OCI-LY7 (cell line): ENCODE measurements at regions not wholly inside any gene's neighbourhood (a gene's known extent, or its start where the extent isn't known, plus 50 kb on each side); places are given as distances from the start of the nearest gene placed in this dataset.
"Not testable (repeated sequence)": the region's sequence is repeated elsewhere in the genome, so short reads cannot be mapped to it uniquely, and the experiment has no call there.

ENCODE experiments used
- BruUV-seq: library from RNA; stranded (reverse); fragments of 400-500 nt; replicated peaks from 2 replicates; lab custom pipeline; 2021; lab: Mats Ljungman, UMichigan
- CTCF ChIA-PET: fragments of 300-600 bp; sonication (Branson Sonifier 250); formaldehyde crosslinking; loops from one replicate; lab custom pipeline; 2022; ENCODE audit warnings: antibody characterized with exemption; ENCODE audit not compliant: unreplicated experiment; lab: Charles Lee
- POLR2A ChIA-PET: fragments of 300-600 bp; sonication (Branson Sonifier 250); formaldehyde crosslinking; loops from one replicate; lab custom pipeline; 2022; ENCODE audit warnings: antibody characterized with exemption; lab: Charles Lee
- DNase-seq: peaks from one replicate; pipeline ENCODE4 v3.0.0-alpha.2; 2015; ENCODE audit warnings: low spot score
- H2AFZ ChIP-seq: fragments of 200-600 bp; sonication (generic), shearing (Covaris generic); 2 replicates; pipeline ENCODE4 v1.6.1; 2014; ENCODE audit warnings: mild to moderate bottlenecking, antibody characterized with exemption, low read length, moderate library complexity
- H3K27ac ChIP-seq: fragments of 200-600 bp; sonication (generic); 2 replicates; pipeline ENCODE4 v1.5.1; 2014; ENCODE audit warnings: mixed run types, low read depth, mild to moderate bottlenecking, moderate library complexity, low read length, inconsistent platforms; ENCODE audit not compliant: poor library complexity, severe bottlenecking
- H3K36me3 ChIP-seq: fragments of 200-600 bp; sonication (generic); 2 replicates; pipeline ENCODE4 v1.6.1; 2014; ENCODE audit warnings: mild to moderate bottlenecking, antibody characterized with exemption, low read length, moderate library complexity, mixed read lengths; ENCODE audit not compliant: insufficient read depth
- H3K4me1 ChIP-seq: fragments of 200-600 bp; sonication (generic); 2 replicates; pipeline ENCODE4 v1.5.1; 2014; ENCODE audit warnings: mild to moderate bottlenecking, low read length; ENCODE audit not compliant: insufficient read depth, poor library complexity, severe bottlenecking
- H3K4me2 ChIP-seq: fragments of 200-600 bp; sonication (generic); 2 replicates; pipeline ENCODE4 v1.6.1; 2014; ENCODE audit warnings: mild to moderate bottlenecking, low read length
- H3K4me3 ChIP-seq: fragments of 200-600 bp; sonication (generic); 2 replicates; pipeline ENCODE4 v1.5.1; 2014; ENCODE audit warnings: mild to moderate bottlenecking, low read depth, low read length; ENCODE audit not compliant: poor library complexity, severe bottlenecking
- H3K79me2 ChIP-seq: fragments of 200-600 bp; sonication (generic); 2 replicates; pipeline ENCODE4 v1.6.1; 2016; ENCODE audit warnings: low read depth, mild to moderate bottlenecking, low read length, moderate library complexity, mixed read lengths; ENCODE audit not compliant: insufficient read depth
- H3K9me2 ChIP-seq: fragments of 200-600 bp; sonication (generic); 2 replicates; pipeline ENCODE4 v1.6.1; 2016; ENCODE audit warnings: mild to moderate bottlenecking, low read length, mixed read lengths; ENCODE audit not compliant: insufficient read depth
- H3K9me3 ChIP-seq: fragments of 200-600 bp; sonication (generic); 2 replicates; pipeline ENCODE4 v1.6.1; 2014; ENCODE audit warnings: mild to moderate bottlenecking, mixed run types, low read length, mixed read lengths
- H4K20me1 ChIP-seq: fragments of 200-600 bp; sonication (generic); 2 replicates; pipeline ENCODE4 v1.6.1; 2014; ENCODE audit warnings: mild to moderate bottlenecking, antibody characterized with exemption, low read length, moderate library complexity, mixed read lengths; ENCODE audit not compliant: insufficient read depth
- EZH2phosphoT487 ChIP-seq: fragments of 200-600 bp; sonication (generic); IDR thresholded peaks from 2 replicates; pipeline ENCODE4 v1.6.1; 2018; ENCODE audit warnings: low read depth, borderline replicate concordance, mild to moderate bottlenecking, mixed run types, antibody characterized with exemption, low read length, moderate library complexity, mixed read lengths
- intact Hi-C: fragments of 100-400 bp; cut with micrococcal nuclease; formaldehyde crosslinking; loops from one replicate; pipeline ENCODE4 v1.10.0; 2022; ENCODE audit not compliant: unreplicated experiment
- TF ChIP-seq, protein P1 (sequence below): fragments of 200-600 bp; sonication (generic); conservative IDR thresholded peaks from 2 replicates; pipeline ENCODE4 v1.5.1; 2014; ENCODE audit warnings: mild to moderate bottlenecking, antibody characterized with exemption, low read length, moderate library complexity, mixed read lengths

DNA sequence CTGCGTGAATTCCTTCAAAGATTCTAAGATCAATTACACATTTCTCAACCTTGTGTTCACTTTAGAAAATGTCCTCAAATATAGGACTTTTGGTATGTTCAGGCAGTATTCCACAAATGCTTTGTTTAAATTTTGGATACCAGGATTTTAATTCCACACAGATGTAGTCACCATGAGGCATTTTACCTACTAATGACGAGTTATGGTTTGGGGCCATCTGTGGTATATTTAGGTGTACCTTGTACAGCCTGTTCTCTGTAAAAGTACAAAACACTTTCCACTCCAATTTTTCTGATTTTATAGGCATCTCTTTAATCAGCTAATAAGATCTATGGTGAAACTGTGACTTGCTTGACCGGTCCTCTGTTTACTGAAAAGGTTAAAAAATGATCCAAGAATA is 275.7 kb upstream of the PRICKLE1 start:
- H4K20me1 ChIP-seq: no peaks in the 10 kb centered on the region
- no TSS peak for BruUV-seq
- H3K79me2 ChIP-seq: no peaks in the 10 kb centered on the region
- no peak overlapping the region for H3K4me2 ChIP-seq
- DNase-seq: no peak
- no peak for TF ChIP-seq EZH2phosphoT487
- TF ChIP-seq, protein P1, sequence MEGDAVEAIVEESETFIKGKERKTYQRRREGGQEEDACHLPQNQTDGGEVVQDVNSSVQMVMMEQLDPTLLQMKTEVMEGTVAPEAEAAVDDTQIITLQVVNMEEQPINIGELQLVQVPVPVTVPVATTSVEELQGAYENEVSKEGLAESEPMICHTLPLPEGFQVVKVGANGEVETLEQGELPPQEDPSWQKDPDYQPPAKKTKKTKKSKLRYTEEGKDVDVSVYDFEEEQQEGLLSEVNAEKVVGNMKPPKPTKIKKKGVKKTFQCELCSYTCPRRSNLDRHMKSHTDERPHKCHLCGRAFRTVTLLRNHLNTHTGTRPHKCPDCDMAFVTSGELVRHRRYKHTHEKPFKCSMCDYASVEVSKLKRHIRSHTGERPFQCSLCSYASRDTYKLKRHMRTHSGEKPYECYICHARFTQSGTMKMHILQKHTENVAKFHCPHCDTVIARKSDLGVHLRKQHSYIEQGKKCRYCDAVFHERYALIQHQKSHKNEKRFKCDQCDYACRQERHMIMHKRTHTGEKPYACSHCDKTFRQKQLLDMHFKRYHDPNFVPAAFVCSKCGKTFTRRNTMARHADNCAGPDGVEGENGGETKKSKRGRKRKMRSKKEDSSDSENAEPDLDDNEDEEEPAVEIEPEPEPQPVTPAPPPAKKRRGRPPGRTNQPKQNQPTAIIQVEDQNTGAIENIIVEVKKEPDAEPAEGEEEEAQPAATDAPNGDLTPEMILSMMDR: no peak
- H3K4me1 ChIP-seq: no peaks in the 10 kb centered on the region
- no peak overlapping the region for H3K27ac ChIP-seq
- CTCF ChIA-PET: no interaction called here
- H3K36me3 ChIP-seq: no peaks in the 10 kb centered on the region
- H3K9me2 ChIP-seq: no peaks in the 10 kb centered on the region
- no peaks in the 10 kb centered on the region for H3K9me3 ChIP-seq
- H3K4me3 ChIP-seq: no peak overlapping the region
- intact Hi-C loops: no loop called here
- no peak overlapping the region for H2AFZ ChIP-seq
- POLR2A ChIA-PET: no interaction called here

DNA sequence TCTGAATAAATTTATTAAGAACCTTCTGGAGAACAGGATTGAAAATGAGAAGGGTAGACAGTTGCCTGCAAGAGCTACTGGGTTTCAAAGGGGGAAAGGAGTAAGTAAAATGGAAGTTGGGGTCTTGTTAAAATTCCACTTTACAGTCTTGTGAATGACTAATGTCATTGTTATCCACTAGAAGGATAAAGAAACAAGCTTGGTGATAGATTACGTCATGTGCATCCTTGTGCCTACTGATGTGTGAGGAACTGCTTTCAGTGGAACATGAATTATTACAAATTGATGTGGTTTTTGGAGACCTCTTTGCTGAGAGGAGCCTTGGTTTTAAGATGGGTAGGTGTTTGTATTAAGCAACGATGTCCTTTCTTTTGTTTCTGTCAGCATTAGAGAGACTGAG is 272.5 kb upstream of the PRICKLE1 start:
- Histone ChIP-seq H3K4me2 (no peak overlapping the region), H4K20me1 (no peaks in the 10 kb centered on the region), H2AFZ (no peak overlapping the region), H3K9me2 (no peaks in the 10 kb centered on the region), H3K4me1 (no peaks in the 10 kb centered on the region), H3K36me3 (no peaks in the 10 kb centered on the region), H3K4me3 (no peak overlapping the region), H3K79me2 (no peaks in the 10 kb centered on the region), H3K27ac (no peak overlapping the region), H3K9me3 (no peaks in the 10 kb centered on the region)
- CTCF ChIA-PET: no interaction called here
- POLR2A ChIA-PET: interaction anchor here (2.3 kb wide), 1 partner anchor 12 kb away, joined by 5 read pairs; no protein-coding TSS in a partner anchor
- TF ChIP-seq EZH2phosphoT487: no peak
- TF ChIP-seq, protein P1: no peak
- BruUV-seq: no TSS peak
- DNase-seq: no peak
- intact Hi-C loops: no loop called here

DNA sequence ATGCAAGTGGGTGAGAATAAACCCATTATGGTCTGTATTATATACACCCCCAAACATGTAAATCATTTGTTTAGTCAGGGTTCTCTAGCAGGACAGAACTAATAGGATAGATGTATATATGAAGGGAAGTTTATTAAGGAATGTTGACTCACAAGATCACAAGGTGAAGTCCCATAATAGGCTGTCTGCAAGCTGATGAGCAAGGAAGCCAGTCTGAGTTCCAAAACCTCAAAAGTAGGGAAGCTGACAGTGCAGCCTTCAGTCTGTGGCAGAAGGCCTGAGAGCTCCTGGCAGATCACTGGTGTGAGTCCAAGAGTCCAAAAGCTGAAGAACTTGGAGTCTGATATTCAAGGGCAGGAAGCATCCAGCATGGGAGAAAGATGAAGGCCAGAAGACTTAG is 270.8 kb upstream of the PRICKLE1 start:
- H3K4me3 ChIP-seq, H3K4me2 ChIP-seq, H3K9me2 ChIP-seq, H3K4me1 ChIP-seq, H2AFZ ChIP-seq, BruUV-seq, H3K36me3 ChIP-seq, H3K79me2 ChIP-seq, POLR2A ChIA-PET, intact Hi-C loops, DNase-seq, H3K9me3 ChIP-seq, H4K20me1 ChIP-seq, H3K27ac ChIP-seq, CTCF ChIA-PET: not testable (repeated sequence)
